GM12891 (cell line): ENCODE measurements at regions not wholly inside any gene's neighbourhood (a gene's known extent, or its start where the extent isn't known, plus 50 kb on each side); places are given as distances from the start of the nearest gene placed in this dataset.

Experiments used
- PAX5 ChIP-seq: IDR thresholded peaks from 2 replicates; pipeline ENCODE4 v1.6.1; 2011; ENCODE audit warnings: low read length, moderate library complexity, mild to moderate bottlenecking; ENCODE audit not compliant: insufficient read depth, severe bottlenecking
- POLR2A ChIP-seq: IDR thresholded peaks from 2 replicates; pipeline ENCODE4 v1.6.1; 2011; ENCODE audit warnings: low read depth, low read length, control low read depth
- POLR2AphosphoS5 ChIP-seq: IDR thresholded peaks from 2 replicates; pipeline ENCODE4 v1.6.1; 2011; ENCODE audit warnings: low read depth, low read length, control low read depth
- TAF1 ChIP-seq: IDR thresholded peaks from 2 replicates; pipeline ENCODE4 v1.6.1; 2011; ENCODE audit warnings: low read depth, low read length, control low read depth

DNA sequence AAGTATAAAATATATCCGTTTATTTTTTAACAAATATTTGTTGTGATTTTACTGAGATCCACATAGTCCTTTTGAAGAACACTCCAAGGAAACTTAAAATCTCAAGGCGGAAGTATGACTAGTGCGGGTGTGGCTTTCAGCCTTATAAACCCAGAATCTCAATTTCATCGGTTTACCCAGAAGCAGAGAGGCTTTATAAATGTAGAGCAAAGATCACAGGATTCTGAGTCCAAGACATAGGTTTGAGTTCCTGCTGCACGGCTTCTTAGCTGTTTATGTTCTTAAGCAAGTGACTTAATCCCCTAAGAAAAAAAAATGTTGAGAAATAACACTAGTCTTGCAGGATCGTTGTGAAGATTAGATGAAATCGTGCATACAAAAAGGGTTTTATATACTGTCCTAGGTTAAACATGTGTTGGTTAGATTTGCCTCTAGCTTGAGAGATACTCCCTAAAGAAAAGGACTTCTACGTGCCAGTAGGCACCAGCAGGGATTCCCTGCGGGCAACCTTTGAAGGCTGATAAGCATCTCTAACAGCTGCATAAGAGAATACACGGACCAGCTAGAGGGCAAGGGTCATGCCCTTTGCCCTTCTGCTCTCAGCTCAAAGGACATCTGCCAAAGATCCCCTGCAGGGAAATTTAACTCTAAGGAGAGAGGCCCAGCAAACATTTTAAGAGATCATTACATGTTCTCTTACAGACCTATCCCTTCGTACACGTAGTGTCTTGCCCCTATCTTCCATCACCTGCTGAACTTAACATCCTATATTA is 130.4 kb upstream of the MIR17HG start:
- no peak for TF ChIP-seq POLR2A
- TF ChIP-seq POLR2AphosphoS5, result no peak
- TF ChIP-seq TAF1, result no peak
- TF ChIP-seq PAX5, result no peak
